Hepatocyte (in vitro differentiated cells): ENCODE measurements at regions not wholly inside any gene's neighbourhood (a gene's known extent, or its start where the extent isn't known, plus 50 kb on each side); places are given as distances from the start of the nearest gene placed in this dataset.

Experiments used
- CTCF ChIP-seq: fragments of 200-600 bp; sonication (generic); IDR thresholded peaks from 2 replicates; pipeline ENCODE4 v1.5.1; 2016; ENCODE audit warnings: antibody characterized with exemption, mild to moderate bottlenecking; ENCODE audit not compliant: poor library complexity
- EZH2 ChIP-seq: fragments of 200-600 bp; sonication (generic); IDR thresholded peaks from 2 replicates; pipeline ENCODE4 v1.6.1; 2016; ENCODE audit warnings: antibody characterized with exemption, mild to moderate bottlenecking, borderline replicate concordance
- EZH2phosphoT487 ChIP-seq: fragments of 200-600 bp; sonication (generic); IDR thresholded peaks from one replicate; pipeline ENCODE4 v1.6.1; 2018; ENCODE audit warnings: antibody characterized with exemption, mild to moderate bottlenecking, low read depth, moderate library complexity; ENCODE audit not compliant: unreplicated experiment, severe bottlenecking

GRCh38 chr6:100307561-100307960 is 157.2 kb downstream of the SIM1 start:
- no peak for TF ChIP-seq CTCF
- TF ChIP-seq EZH2phosphoT487 = no peak
- TF ChIP-seq EZH2 = no peak
